ENCODE measurements at regions not wholly inside any gene's neighbourhood (a gene's known extent, or its start where the extent isn't known, plus 50 kb on each side); places are given as distances from the start of the nearest gene placed in this dataset.

DNA sequence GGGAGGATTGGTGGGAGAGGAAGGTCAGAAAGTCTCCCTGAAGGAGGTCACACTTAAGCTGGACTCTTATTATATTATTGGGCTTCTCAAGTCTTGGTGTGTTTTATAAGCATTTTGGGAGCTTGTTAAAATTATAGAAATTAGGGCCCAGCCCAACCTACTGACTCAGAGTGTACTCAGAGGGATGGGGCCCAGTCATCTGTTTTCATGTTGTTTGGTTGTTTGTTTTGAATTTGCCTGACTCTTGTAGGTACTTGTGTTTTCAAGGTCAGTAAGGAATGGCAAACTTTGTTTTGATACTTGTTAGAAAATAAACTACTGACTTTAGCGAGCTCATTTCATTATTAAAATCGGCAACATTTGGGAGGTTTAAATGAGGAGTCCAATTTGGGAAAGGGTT lies 152.0 kb downstream of the INSIG2 start:
- no peak for TF ChIP-seq POLR2A (IDR thresholded peaks at IDR 0.05)
- TF ChIP-seq, protein P1, sequence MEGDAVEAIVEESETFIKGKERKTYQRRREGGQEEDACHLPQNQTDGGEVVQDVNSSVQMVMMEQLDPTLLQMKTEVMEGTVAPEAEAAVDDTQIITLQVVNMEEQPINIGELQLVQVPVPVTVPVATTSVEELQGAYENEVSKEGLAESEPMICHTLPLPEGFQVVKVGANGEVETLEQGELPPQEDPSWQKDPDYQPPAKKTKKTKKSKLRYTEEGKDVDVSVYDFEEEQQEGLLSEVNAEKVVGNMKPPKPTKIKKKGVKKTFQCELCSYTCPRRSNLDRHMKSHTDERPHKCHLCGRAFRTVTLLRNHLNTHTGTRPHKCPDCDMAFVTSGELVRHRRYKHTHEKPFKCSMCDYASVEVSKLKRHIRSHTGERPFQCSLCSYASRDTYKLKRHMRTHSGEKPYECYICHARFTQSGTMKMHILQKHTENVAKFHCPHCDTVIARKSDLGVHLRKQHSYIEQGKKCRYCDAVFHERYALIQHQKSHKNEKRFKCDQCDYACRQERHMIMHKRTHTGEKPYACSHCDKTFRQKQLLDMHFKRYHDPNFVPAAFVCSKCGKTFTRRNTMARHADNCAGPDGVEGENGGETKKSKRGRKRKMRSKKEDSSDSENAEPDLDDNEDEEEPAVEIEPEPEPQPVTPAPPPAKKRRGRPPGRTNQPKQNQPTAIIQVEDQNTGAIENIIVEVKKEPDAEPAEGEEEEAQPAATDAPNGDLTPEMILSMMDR (IDR thresholded peaks at IDR 0.05 in 4 of 5, conservative IDR thresholded peaks at IDR 0.05 in 1 of 5), result no peak
